SK-N-SH treated with all-trans-retinoic acid at 6 μM for 48 hours (cell line): ENCODE measurements at regions not wholly inside any gene's neighbourhood (a gene's known extent, or its start where the extent isn't known, plus 50 kb on each side); places are given as distances from the start of the nearest gene placed in this dataset.

Source experiments
- POU6F1 ChIP-seq: fragments of 250-450 bp; sonication (Bioruptor Pico); IDR thresholded peaks from 2 replicates; pipeline ENCODE4 v1.8.0; 2021; ENCODE audit warnings: low read depth, mild to moderate bottlenecking, moderate library complexity, borderline replicate concordance
- RARB ChIP-seq: fragments of 250-450 bp; sonication (Bioruptor Pico); IDR thresholded peaks from 2 replicates; pipeline ENCODE4 v1.8.0; 2021; ENCODE audit warnings: mild to moderate bottlenecking, moderate library complexity
- SNAI2 ChIP-seq: fragments of 250-450 bp; sonication (Bioruptor Pico); IDR thresholded peaks from 2 replicates; pipeline ENCODE4 v1.5.0; 2020; ENCODE audit warnings: mild to moderate bottlenecking, moderate library complexity
- ZFP3 ChIP-seq: fragments of 250-450 bp; sonication (Bioruptor Pico); IDR thresholded peaks from 2 replicates; pipeline ENCODE4 v1.5.0; 2020; ENCODE audit warnings: mild to moderate bottlenecking, moderate library complexity
- TF ChIP-seq, protein P1 (sequence below): fragments of 250-450 bp; sonication (Bioruptor Pico); IDR thresholded peaks from 2 replicates; pipeline ENCODE4 v1.8.0; 2020; ENCODE audit warnings: mild to moderate bottlenecking, moderate library complexity, borderline replicate concordance

GRCh38 chr2:138333121-138333520 is 168.4 kb upstream of the SPOPL start:
- TF ChIP-seq, protein P1, sequence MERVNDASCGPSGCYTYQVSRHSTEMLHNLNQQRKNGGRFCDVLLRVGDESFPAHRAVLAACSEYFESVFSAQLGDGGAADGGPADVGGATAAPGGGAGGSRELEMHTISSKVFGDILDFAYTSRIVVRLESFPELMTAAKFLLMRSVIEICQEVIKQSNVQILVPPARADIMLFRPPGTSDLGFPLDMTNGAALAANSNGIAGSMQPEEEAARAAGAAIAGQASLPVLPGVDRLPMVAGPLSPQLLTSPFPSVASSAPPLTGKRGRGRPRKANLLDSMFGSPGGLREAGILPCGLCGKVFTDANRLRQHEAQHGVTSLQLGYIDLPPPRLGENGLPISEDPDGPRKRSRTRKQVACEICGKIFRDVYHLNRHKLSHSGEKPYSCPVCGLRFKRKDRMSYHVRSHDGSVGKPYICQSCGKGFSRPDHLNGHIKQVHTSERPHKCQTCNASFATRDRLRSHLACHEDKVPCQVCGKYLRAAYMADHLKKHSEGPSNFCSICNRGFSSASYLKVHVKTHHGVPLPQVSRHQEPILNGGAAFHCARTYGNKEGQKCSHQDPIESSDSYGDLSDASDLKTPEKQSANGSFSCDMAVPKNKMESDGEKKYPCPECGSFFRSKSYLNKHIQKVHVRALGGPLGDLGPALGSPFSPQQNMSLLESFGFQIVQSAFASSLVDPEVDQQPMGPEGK (CRISPR knock-in tag) = no peak
- no peak for TF ChIP-seq POU6F1 (CRISPR knock-in tag)
- no peak for TF ChIP-seq ZFP3 (CRISPR knock-in tag)
- no peak for TF ChIP-seq RARB (CRISPR knock-in tag)
- no peak for TF ChIP-seq SNAI2 (CRISPR knock-in tag)
